SW 1271 (cell line): ENCODE measurements at regions not wholly inside any gene's neighbourhood (a gene's known extent, or its start where the extent isn't known, plus 50 kb on each side); places are given as distances from the start of the nearest gene placed in this dataset.
"Not testable (repeated sequence)": the region's sequence is repeated elsewhere in the genome, so short reads cannot be mapped to it uniquely, and the experiment has no call there.

Experiments used
- DNase-seq, 2 experiments: peaks; one replicate each; lab custom pipeline; 2025; lab: John Stamatoyannopoulos, UW

- DNase-seq, result no peak
Measured at GRCh38 chr2:179331061-179331460, 66.4 kb upstream of the SESTD1 start.

- DNase-seq, result no peak
Measured at GRCh38 chr2:179322289-179322688, 57.7 kb upstream of the SESTD1 start.

DNA sequence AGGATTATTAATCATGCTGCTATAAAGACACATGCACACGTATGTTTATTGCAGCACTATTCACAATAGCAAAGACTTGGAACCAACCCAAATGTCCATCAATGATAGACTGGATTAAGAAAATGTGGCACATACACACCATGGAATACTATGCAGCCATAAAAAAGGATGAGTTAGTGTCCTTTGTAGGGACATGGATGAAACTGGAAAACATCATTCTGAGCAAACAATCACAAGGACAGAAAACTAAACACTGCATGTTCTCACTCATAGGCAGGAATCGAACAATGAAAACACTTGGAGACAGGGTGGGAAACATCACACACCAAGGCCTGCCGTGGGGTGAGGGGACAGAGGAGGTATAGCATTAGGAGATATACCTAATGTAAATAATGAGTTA is 56.4 kb upstream of the SESTD1 start:
- not testable (repeated sequence) for DNase-seq

- DNase-seq, result not testable (repeated sequence)
Measured at GRCh38 chr2:179314729-179315128, 50.1 kb upstream of the SESTD1 start.
